Activated naive CD8-positive, alpha-beta T cell treated with anti-CD3 and anti-CD28 coated beads, Interleukin-2, amount 50 U/mL, for 16 hours (primary cell): ENCODE measurements at regions not wholly inside any gene's neighbourhood (a gene's known extent, or its start where the extent isn't known, plus 50 kb on each side); places are given as distances from the start of the nearest gene placed in this dataset.
"Not testable (repeated sequence)": the region's sequence is repeated elsewhere in the genome, so short reads cannot be mapped to it uniquely, and the experiment has no call there.

Experiments used
- DNase-seq: peaks from one replicate; pipeline ENCODE4 v3.0.0-alpha.2; 2020; ENCODE audit warnings: low read depth, low spot score

- DNase-seq: no peak
Measured at GRCh38 chr5:152607401-152608160, 202.5 kb upstream of the NMUR2 start.

- no peak for DNase-seq
Measured at GRCh38 chr5:152608458-152608857, 203.4 kb upstream of the NMUR2 start.

DNA sequence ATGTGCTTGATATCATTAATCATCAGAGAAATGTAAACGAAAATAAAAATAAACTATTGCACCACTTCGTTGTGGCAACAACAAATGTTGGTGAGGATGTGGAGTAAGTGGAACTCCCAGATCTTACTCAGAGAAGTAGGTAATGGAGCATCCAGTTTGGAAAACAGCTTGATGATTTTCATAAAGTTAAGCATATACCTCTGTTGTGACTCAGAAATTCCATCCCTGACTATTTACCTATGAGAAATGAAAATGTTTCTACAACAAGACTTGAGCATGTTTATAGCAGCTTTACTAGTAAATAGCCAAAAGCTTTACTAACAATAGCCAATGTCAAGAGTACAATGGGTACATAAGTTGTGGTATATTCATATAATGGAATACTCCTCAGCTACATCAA lies 214.7 kb upstream of the NMUR2 start:
- no peak for DNase-seq

GRCh38 chr5:152622628-152623027 lies 217.5 kb upstream of the NMUR2 start:
- no peak for DNase-seq

DNA sequence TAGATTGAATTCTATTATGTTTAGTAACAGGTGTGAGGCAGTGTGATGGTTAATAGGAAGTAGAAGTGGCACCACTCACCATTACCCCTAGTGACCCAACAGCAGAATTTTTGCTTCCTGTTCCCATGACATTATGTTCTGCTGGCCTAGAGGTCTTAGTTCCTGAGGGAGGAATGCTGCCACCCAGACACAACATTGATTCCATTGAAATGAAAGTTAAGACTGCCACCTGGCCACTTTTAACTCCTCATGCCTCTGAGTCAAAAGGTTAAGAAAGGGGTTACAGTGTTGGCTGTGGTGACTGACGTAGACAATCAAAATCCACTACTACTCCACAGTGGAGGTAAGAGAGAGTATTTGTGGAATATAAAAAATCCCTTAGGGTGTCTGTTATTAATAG lies 218.9 kb upstream of the NMUR2 start:
- DNase-seq: no peak

- DNase-seq: no peak
Measured at GRCh38 chr5:152625696-152626095, 220.6 kb upstream of the NMUR2 start.

GRCh38 chr5:152631221-152631620 lies 226.1 kb upstream of the NMUR2 start:
- DNase-seq: no peak

GRCh38 chr5:152632360-152632759 lies 227.3 kb upstream of the NMUR2 start:
- DNase-seq: no peak

DNA sequence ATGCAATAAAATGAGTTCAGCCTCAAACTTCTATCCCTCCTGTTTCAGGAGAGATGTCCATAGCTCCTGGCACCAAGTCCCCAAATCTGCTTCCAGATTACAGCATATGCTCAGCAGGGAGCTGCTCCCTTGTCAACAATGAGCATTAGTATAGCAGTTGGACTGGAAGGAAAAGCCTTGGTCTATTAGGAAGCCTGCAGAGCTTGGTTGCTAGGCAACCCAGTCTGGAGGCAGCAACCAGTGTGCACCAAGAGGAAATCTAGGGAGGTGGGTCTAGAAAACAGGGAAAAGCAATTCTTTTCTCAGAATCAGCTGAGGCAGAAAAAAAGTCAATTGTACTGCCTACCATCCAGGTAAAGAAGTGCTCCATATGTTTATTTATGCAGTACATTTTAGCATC lies 229.5 kb upstream of the NMUR2 start:
- no peak for DNase-seq

- no peak for DNase-seq
Measured at GRCh38 chr5:152638996-152639552, 234.0 kb upstream of the NMUR2 start.

DNA sequence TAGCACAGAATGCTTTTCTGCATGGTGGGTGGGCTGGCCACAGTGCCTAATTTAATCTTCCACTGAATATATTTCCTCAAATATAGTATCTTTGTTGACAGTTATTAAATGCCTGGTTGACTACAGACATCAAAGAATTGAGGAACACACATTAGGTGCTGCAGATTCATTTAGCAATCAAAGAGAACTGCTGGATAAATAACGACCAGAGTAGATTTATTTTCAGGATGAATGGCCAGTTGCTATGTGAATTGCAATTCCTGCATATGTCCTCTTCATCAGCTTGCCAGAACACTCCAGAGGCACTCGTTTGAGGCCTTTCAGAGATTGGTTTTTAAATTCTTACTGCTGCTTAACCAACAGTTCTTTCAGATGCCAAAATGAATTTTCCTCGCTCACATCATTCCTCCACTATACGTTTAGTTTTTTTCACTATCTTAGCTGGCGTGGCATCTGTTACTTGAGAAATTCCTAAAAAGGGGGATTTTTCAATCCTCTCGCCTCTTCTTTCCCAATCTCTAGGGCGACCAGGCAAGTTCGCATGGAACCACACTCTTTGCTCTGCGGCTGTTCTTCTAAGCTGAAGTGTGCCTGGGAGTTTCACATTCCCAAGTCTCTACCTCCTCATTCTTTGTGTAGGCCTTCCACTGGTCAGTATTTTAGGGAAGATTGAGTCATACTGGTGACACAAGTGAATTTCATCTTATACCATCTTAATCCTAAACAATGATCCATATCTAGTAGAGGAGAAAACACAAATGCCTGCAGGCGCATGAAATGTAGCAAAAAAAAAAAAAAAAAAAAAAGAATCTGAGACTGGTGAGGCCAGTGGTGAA lies 237.1 kb upstream of the NMUR2 start:
- DNase-seq: no peak

- DNase-seq: no peak
Measured at GRCh38 chr5:152642880-152643279, 237.8 kb upstream of the NMUR2 start.

DNA sequence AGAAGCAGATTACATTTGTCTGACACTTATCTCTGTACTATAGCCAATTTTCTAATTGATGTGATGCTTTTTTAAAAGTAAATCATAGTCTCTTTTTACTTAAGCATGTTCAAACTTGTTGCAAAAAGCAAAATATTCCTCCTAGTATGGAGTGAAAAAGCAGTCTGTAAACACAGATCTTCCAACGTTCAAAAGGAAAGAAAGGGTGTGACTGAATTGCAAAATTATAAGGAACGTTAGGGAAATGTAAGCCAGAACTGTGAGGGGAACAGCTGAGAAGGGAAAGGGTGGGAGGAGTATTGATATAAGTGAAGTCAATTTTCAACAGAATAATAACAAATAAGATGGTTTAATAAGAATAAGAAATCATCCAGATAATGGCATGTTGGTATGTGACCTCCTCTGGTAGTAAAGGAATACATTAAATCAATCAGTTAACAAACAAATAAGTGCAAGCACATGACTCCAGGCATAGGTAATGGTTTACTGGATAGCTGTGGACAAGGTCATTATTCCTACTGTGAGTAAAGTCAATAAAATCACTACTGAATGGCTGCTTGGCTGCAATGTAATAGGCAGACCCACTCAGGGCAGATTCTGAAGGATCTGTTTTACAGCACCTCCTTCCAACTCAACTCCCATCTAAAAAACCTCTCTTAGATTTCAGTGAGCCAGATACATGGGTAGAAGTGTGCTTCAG lies 239.1 kb upstream of the NMUR2 start:
- DNase-seq: no peak

DNA sequence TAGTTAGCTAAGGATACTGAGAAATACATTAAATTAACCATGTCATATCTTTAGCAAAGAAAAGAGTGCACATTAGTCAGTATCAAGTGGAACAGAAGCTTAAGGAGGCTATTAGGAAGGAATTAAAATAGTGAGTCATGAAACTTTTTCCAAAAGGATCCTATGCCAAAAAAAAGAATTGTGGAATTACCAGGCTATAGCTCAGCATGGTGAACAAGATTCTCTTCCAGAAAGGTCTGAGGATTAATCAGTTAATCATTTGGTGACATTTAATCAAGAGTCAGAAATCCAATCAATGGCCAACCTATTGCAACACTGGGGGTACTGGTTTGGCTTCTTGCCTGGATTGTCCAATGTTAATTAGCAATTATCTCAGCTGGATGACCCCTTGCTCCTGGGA lies 244.5 kb upstream of the NMUR2 start:
- DNase-seq: no peak

DNA sequence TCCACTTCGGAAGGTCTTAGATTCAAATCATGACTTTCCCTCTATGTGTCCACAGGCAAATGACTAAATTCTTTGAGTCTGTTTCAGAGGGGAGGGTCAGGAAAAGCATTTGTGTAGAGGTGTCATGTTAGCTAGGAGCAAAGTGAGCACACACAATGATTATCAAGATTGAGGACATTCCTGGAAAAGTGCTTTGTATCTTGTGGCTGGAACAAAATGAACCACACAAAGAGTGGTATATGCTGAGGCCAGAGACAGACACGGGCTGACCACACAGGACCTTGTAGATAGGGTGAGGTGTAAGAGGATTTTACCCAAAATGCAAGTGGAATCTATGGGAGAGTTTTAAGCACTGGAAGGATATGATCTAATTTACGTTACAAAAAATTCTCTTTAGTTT lies 245.3 kb upstream of the NMUR2 start:
- DNase-seq: no peak

DNA sequence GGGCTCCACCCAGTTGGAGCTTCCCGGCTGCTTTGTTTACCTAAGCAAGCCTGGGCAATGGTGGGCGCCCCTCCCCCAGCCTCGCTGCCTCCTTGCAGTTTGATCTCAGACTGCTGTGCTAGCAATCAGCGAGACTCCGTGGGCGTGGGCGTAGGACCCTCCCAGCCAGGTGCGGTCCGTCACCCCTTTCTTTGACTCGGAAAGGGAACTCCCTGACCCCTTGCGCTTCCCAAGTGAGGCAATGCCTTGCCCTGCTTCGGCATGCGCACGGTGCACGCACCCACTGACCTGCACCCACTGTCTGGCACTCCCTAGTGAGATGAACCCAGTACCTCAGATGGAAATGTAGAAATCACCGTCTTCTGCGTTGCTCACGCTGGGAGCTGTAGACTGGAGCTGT lies 254.4 kb upstream of the NMUR2 start:
- not testable (repeated sequence) for DNase-seq

GRCh38 chr5:152673601-152674000 lies 268.5 kb upstream of the NMUR2 start:
- no peak for DNase-seq

- DNase-seq: no peak
Measured at GRCh38 chr5:152674403-152674802, 269.3 kb upstream of the NMUR2 start.

DNA sequence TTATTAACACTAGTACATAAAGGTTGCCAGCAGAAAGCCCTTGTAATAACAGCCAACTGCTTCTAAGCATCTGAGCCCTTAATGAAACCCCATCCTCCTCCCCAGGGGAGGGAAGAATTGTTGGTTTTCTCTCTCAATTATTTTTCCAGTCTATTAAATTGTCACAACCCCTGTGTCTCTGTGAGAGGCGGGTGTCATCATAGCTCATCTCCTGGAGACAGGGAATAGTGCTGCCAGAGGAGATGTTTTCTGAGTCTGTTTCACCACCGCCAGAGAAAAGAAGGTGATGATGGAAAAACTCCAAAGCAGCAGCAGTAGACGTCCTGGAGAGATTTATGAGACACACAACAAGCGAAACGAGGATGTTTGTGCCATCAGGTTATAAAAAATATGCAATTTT lies 271.1 kb upstream of the NMUR2 start:
- DNase-seq: no peak

- DNase-seq: no peak
Measured at GRCh38 chr5:152683205-152683604, 278.1 kb upstream of the NMUR2 start.

- DNase-seq: no peak
Measured at GRCh38 chr5:152686931-152687330, 281.9 kb upstream of the NMUR2 start.

DNA sequence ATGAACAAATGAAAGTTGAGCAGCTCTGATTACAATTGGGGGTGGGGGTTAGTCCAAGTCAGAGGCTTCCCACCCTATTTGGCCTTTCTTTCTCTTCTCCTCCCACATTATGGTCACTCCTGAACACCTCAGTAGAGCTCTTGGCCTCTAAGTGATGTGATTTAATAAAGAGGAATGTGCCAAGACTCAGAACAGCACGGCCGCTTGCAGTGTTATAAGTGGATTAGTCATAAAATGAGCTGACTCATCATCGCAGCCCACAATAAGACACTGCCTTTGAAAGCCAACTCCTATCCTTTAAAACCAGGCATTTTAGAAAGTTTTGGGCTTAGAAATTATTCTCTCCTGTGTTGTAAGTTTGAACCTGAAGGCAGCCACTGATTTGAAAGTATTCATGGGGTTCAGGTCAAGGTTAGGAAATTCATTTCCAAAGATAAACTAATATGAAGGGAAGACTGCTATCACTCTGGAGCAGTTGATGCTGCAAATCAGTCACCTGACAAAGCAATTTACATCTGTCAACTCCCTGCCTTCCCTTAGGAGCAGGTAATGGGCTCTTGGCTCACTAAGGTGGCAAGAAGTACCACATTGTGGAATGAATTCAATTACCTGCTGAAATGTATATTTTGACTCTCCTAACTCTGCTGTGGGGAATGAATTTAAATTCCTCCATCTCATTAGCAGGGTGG lies 283.6 kb upstream of the NMUR2 start:
- DNase-seq: no peak
